IMR-90 (cell line): ENCODE measurements at regions not wholly inside any gene's neighbourhood (a gene's known extent, or its start where the extent isn't known, plus 50 kb on each side); places are given as distances from the start of the nearest gene placed in this dataset.

Experiments
- ATAC-seq: fragments of 200-7000 bp; cut with Tn5 transposase; 2 replicates; pipeline ENCODE4 v1.9.1; 2020; ENCODE audit warnings: low read depth, mild to moderate bottlenecking, moderate library complexity
- BruUV-seq: library from RNA; stranded (reverse); fragments of 400-500 nt; replicated peaks from 2 replicates; lab custom pipeline; 2021; lab: Mats Ljungman, UMichigan
- CTCF ChIA-PET: fragments of 300-600 bp; formaldehyde crosslinking; extraction: SDS; loops from one replicate; lab custom pipeline; 2021; ENCODE audit warnings: antibody characterized with exemption; lab: Yijun Ruan, JAX
- POLR2A ChIA-PET: fragments of 300-600 bp; sonication (Branson Sonifier 250); formaldehyde crosslinking; loops from one replicate; lab custom pipeline; 2022; ENCODE audit warnings: antibody characterized with exemption; ENCODE audit not compliant: unreplicated experiment; lab: Charles Lee
- DNase-seq: peaks from one replicate; pipeline ENCODE4 v3.0.0; 2013
- H2AFZ ChIP-seq: replicated peaks from 2 replicates; pipeline ENCODE3; 2013; ENCODE audit warnings: low read length, mild to moderate bottlenecking; ENCODE audit not compliant: poor library complexity
- H2AK5ac ChIP-seq: 2 replicates; pipeline ENCODE4 v1.6.1; 2013; ENCODE audit warnings: low read depth, low read length, inconsistent platforms
- H2AK9ac ChIP-seq: replicated peaks from 2 replicates; pipeline ENCODE3; 2013; ENCODE audit warnings: mild to moderate bottlenecking, low read depth, low read length, moderate library complexity; ENCODE audit not compliant: poor library complexity
- H2BK120ac ChIP-seq: 2 replicates; pipeline ENCODE4 v1.6.1; 2013; ENCODE audit warnings: low read depth, low read length, inconsistent platforms
- H2BK15ac ChIP-seq: 3 replicates; pipeline ENCODE4 v1.6.1; 2013; ENCODE audit warnings: low read depth, low read length, inconsistent platforms
- H2BK20ac ChIP-seq: 2 replicates; pipeline ENCODE4 v1.6.1; 2013; ENCODE audit warnings: low read depth, mild to moderate bottlenecking, inconsistent platforms, low read length, moderate library complexity
- H2BK5ac ChIP-seq: 2 replicates; pipeline ENCODE4 v1.6.1; 2013; ENCODE audit warnings: mild to moderate bottlenecking, low read depth, low read length, inconsistent platforms; ENCODE audit not compliant: poor library complexity, severe bottlenecking
- H3K14ac ChIP-seq: replicated peaks from 2 replicates; pipeline ENCODE4 v1.6.1; 2013; ENCODE audit warnings: low read depth, low read length, inconsistent platforms
- H3K18ac ChIP-seq: 2 replicates; pipeline ENCODE4 v1.6.1; 2013; ENCODE audit warnings: low read depth, low read length, control low read depth
- H3K23ac ChIP-seq: 2 replicates; pipeline ENCODE4 v1.6.1; 2013; ENCODE audit warnings: low read depth, low read length, inconsistent platforms
- H3K27ac ChIP-seq: 2 replicates; pipeline ENCODE4 v1.5.1; 2013; ENCODE audit warnings: mild to moderate bottlenecking, control low read depth, low read length; ENCODE audit not compliant: insufficient read depth
- H3K27me3 ChIP-seq: 2 replicates; pipeline ENCODE4 v1.6.1; 2013; ENCODE audit warnings: low read length; ENCODE audit not compliant: control insufficient read depth, insufficient read depth
- H3K36me3 ChIP-seq: 2 replicates; pipeline ENCODE4 v1.6.1; 2013; ENCODE audit warnings: low read length, mixed read lengths; ENCODE audit not compliant: control insufficient read depth, insufficient read depth
- H3K4ac ChIP-seq: 2 replicates; pipeline ENCODE4 v1.6.1; 2013; ENCODE audit warnings: low read depth, low read length, inconsistent platforms
- H3K4me1 ChIP-seq: 2 replicates; pipeline ENCODE4 v1.6.1; 2013; ENCODE audit warnings: low read length, mixed read lengths; ENCODE audit not compliant: control insufficient read depth, insufficient read depth
- H3K4me2 ChIP-seq: 2 replicates; pipeline ENCODE4 v1.6.1; 2013; ENCODE audit warnings: low read depth, mild to moderate bottlenecking, control low read depth, low read length, moderate library complexity
- H3K4me3 ChIP-seq: 2 replicates; pipeline ENCODE4 v1.5.1; 2013; ENCODE audit warnings: low read depth, mild to moderate bottlenecking, control low read depth, low read length, moderate library complexity; ENCODE audit not compliant: insufficient read depth
- H3K56ac ChIP-seq: 2 replicates; pipeline ENCODE4 v1.6.1; 2013; ENCODE audit warnings: low read length, inconsistent platforms; ENCODE audit not compliant: insufficient read depth; ENCODE audit errors: extremely low read depth
- H3K79me1 ChIP-seq, 2 experiments: 2 replicates each; pipeline ENCODE4 v1.6.1; 2013; ENCODE audit warnings: low read length in 2 of 2, inconsistent platforms in 1 of 2, low read depth in 1 of 2
- H3K9ac ChIP-seq: 2 replicates; pipeline ENCODE4 v1.6.1; 2013; ENCODE audit warnings: low read depth, low read length, control low read depth
- H3K9me1 ChIP-seq: 2 replicates; pipeline ENCODE4 v1.6.1; 2013; ENCODE audit warnings: low read length, inconsistent platforms; ENCODE audit not compliant: insufficient read depth
- H3K9me3 ChIP-seq: 2 replicates; pipeline ENCODE4 v1.6.1; 2013; ENCODE audit warnings: low read length; ENCODE audit not compliant: control insufficient read depth, insufficient read depth
- H4K20me1 ChIP-seq: 2 replicates; pipeline ENCODE4 v1.6.1; 2013; ENCODE audit warnings: low read length, inconsistent platforms; ENCODE audit not compliant: insufficient read depth
- H4K5ac ChIP-seq: 2 replicates; pipeline ENCODE4 v1.6.1; 2013; ENCODE audit warnings: mild to moderate bottlenecking, low read depth, low read length, control low read depth
- H4K8ac ChIP-seq, 2 experiments: 2 replicates each; pipeline ENCODE4 v1.6.1; 2013; ENCODE audit warnings: low read depth in 2 of 2, low read length in 2 of 2, control low read depth in 1 of 2, inconsistent platforms in 1 of 2
- H4K91ac ChIP-seq: 2 replicates; pipeline ENCODE4 v1.6.1; 2013; ENCODE audit warnings: low read depth, low read length, inconsistent platforms; ENCODE audit not compliant: insufficient read depth
- BHLHE40 ChIP-seq: fragments of 150-350 bp; IDR thresholded peaks from 2 replicates; pipeline ENCODE4 v1.6.1; 2016; ENCODE audit warnings: mild to moderate bottlenecking, low read depth, low read length
- CEBPB ChIP-seq: IDR thresholded peaks from 2 replicates; pipeline ENCODE4 v1.6.1; 2012; ENCODE audit warnings: low read depth, low read length, improper control_type of control experiment
- CHD1 ChIP-seq: IDR thresholded peaks from 2 replicates; pipeline ENCODE4 v1.6.1; 2012; ENCODE audit warnings: low read depth, low read length, improper control_type of control experiment
- CTCF ChIP-seq: conservative IDR thresholded peaks from 2 replicates; pipeline ENCODE4 v1.5.1; 2012; ENCODE audit warnings: mild to moderate bottlenecking, low read depth, low read length, improper control_type of control experiment
- ELK1 ChIP-seq: fragments of 150-350 bp; IDR thresholded peaks from 2 replicates; pipeline ENCODE4 v1.6.1; 2016; ENCODE audit warnings: low read depth, mild to moderate bottlenecking, low read length, moderate library complexity, borderline replicate concordance
- FOS ChIP-seq: fragments of 150-350 bp; IDR thresholded peaks from 2 replicates; pipeline ENCODE4 v1.6.1; 2016; ENCODE audit warnings: low read depth, low read length
- MAFK ChIP-seq: IDR thresholded peaks from 2 replicates; pipeline ENCODE4 v1.6.1; 2012; ENCODE audit warnings: low read depth, low read length, improper control_type of control experiment
- MAZ ChIP-seq: IDR thresholded peaks from 2 replicates; pipeline ENCODE4 v1.6.1; 2012; ENCODE audit warnings: low read depth, mild to moderate bottlenecking, low read length, improper control_type of control experiment, moderate library complexity, borderline replicate concordance
- MXI1 ChIP-seq: IDR thresholded peaks from 2 replicates; pipeline ENCODE4 v1.6.1; 2012; ENCODE audit warnings: low read depth, mild to moderate bottlenecking, low read length, moderate library complexity, borderline replicate concordance
- NFE2L2 ChIP-seq: fragments of 150-350 bp; IDR thresholded peaks from 2 replicates; pipeline ENCODE4 v1.6.1; 2016; ENCODE audit warnings: low read depth, mild to moderate bottlenecking, low read length
- POLR2A ChIP-seq: IDR thresholded peaks from 2 replicates; pipeline ENCODE4 v1.6.1; 2012; ENCODE audit warnings: mild to moderate bottlenecking, low read depth, low read length
- RAD21 ChIP-seq: IDR thresholded peaks from 2 replicates; pipeline ENCODE4 v1.6.1; 2012; ENCODE audit warnings: low read length, improper control_type of control experiment
- RCOR1 ChIP-seq: IDR thresholded peaks from 2 replicates; pipeline ENCODE4 v1.6.1; 2012; ENCODE audit warnings: mild to moderate bottlenecking, low read length, improper control_type of control experiment; ENCODE audit not compliant: insufficient replicate concordance
- RFX5 ChIP-seq: IDR thresholded peaks from 2 replicates; pipeline ENCODE4 v1.8.0; 2012; ENCODE audit warnings: low read depth, mild to moderate bottlenecking, low read length, moderate library complexity
- SMC3 ChIP-seq: fragments of 150-350 bp; IDR thresholded peaks from 2 replicates; pipeline ENCODE4 v1.6.1; 2016; ENCODE audit warnings: low read depth, mild to moderate bottlenecking, antibody characterized with exemption, low read length, moderate library complexity
- WGBS, 2 experiments: methylation state at CpG; one replicate each; pipeline versions ENCODE4 v1.1.5 to v1.1.7; 2013; ENCODE audit warnings: missing lambda C conversion rate in 2 of 2; ENCODE audit not compliant: insufficient read length in 1 of 2; ENCODE audit errors: extremely low coverage in 2 of 2; 5-methylcytosine and 5-hydroxymethylcytosine counted together
- dilution Hi-C: fragments of 300-500 bp; cut with HindIII; formaldehyde crosslinking; loops from one replicate; pipeline ENCODE4 v1.14.3; 2018; ENCODE audit warnings: low sequenced_read_pairs; ENCODE audit not compliant: unreplicated experiment
- in situ Hi-C: fragments of 300-500 bp; cut with MboI; formaldehyde crosslinking; loops from 3 replicates; pipeline ENCODE4 v1.14.3; 2019; ENCODE audit warnings: low sequenced_read_pairs, inconsistent platforms, mixed read lengths
- intact Hi-C: fragments of 100-400 bp; cut with micrococcal nuclease; formaldehyde crosslinking; loops from 2 replicates; pipeline ENCODE4 v1.10.0; 2022
- TF ChIP-seq, protein P1 (sequence below): fragments of 150-350 bp; IDR thresholded peaks from 2 replicates; pipeline ENCODE4 v1.6.1; 2017; ENCODE audit warnings: mild to moderate bottlenecking, antibody characterized with exemption, low read length, low read depth

- H4K8ac ChIP-seq, result no peak overlapping the region
- no peak overlapping the region for H2BK15ac ChIP-seq
- H2BK20ac ChIP-seq, result no peak overlapping the region
- no peaks in the 10 kb centered on the region for H4K20me1 ChIP-seq
- H3K56ac ChIP-seq, result no peak overlapping the region
- ATAC-seq (no peak), DNase-seq (no peak)
- no CpG with 5 or more reads among the region's 3 CpGs for WGBS, 2 experiments
- H3K79me1 ChIP-seq, result no peaks in the 10 kb centered on the region
- intact Hi-C loops (no loop called here), in situ Hi-C loops (no loop called here), dilution Hi-C loops (no loop called here)
- H3K27ac ChIP-seq, result no peak overlapping the region
- ChIA-PET CTCF (no interaction called here), POLR2A (no interaction called here)
- H2AK5ac ChIP-seq, result no peak overlapping the region
- H4K91ac ChIP-seq, result no peak overlapping the region
- H3K4me1 ChIP-seq, result no peaks in the 10 kb centered on the region
- H3K27me3 ChIP-seq, result no peaks in the 10 kb centered on the region
- H3K9ac ChIP-seq, result no peak overlapping the region
- H2BK120ac ChIP-seq, result no peak overlapping the region
- no peaks in the 10 kb centered on the region for H3K9me1 ChIP-seq
- no peak overlapping the region for H2BK5ac ChIP-seq
- no peak overlapping the region for H3K23ac ChIP-seq
- H2AK9ac ChIP-seq, result no peak overlapping the region
- no TSS peak for BruUV-seq
- no peak overlapping the region for H3K4me3 ChIP-seq
- TF ChIP-seq CHD1 (no peak), CTCF (no peak), RCOR1 (no peak), POLR2A (no peak), SMC3 (no peak), RAD21 (no peak), FOS (no peak), MXI1 (no peak), ELK1 (no peak), CEBPB (no peak), MAFK (no peak), BHLHE40 (no peak), NFE2L2 (no peak), MAZ (no peak), RFX5 (no peak)
- TF ChIP-seq, protein P1, sequence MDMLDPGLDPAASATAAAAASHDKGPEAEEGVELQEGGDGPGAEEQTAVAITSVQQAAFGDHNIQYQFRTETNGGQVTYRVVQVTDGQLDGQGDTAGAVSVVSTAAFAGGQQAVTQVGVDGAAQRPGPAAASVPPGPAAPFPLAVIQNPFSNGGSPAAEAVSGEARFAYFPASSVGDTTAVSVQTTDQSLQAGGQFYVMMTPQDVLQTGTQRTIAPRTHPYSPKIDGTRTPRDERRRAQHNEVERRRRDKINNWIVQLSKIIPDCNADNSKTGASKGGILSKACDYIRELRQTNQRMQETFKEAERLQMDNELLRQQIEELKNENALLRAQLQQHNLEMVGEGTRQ, result no peak
- no peak overlapping the region for H3K14ac ChIP-seq
- peaks cover 12% of the 10 kb centered on the region; the same call in 1 of the 2 replicates for H3K9me3 ChIP-seq
- H3K4ac ChIP-seq, result no peak overlapping the region
- no peak overlapping the region for H4K5ac ChIP-seq
- no peaks in the 10 kb centered on the region for H3K36me3 ChIP-seq
- no peak overlapping the region for H3K18ac ChIP-seq
- H3K4me2 ChIP-seq, result no peak overlapping the region
- H2AFZ ChIP-seq, result no peak overlapping the region
Observed at GRCh38 chr2:103789381-103790095, 1027.7 kb downstream of the TMEM182 start.
